GM23338 (cell line): ENCODE measurements at regions not wholly inside any gene's neighbourhood (a gene's known extent, or its start where the extent isn't known, plus 50 kb on each side); places are given as distances from the start of the nearest gene placed in this dataset.

Source experiments
- ATAC-seq: fragments of 200-7000 bp; cut with Tn5 transposase; 3 replicates; pipeline ENCODE4 v1.9.1; 2020
- DNase-seq: peaks from one replicate; pipeline ENCODE4 v3.0.0-alpha.2; 2015; ENCODE audit warnings: low spot score
- H2AFZ ChIP-seq: fragments of 200-600 bp; sonication (generic); 2 replicates; pipeline ENCODE4 v1.8.0; 2016; ENCODE audit warnings: antibody characterized with exemption, mild to moderate bottlenecking, moderate library complexity
- H3F3A ChIP-seq: fragments of 200-600 bp; sonication (generic); replicated peaks from 2 replicates; pipeline ENCODE4 v1.8.0; 2017; ENCODE audit warnings: antibody characterized with exemption, mixed run types, low read depth
- H3K27ac ChIP-seq: fragments of 200-600 bp; sonication (generic); 2 replicates; pipeline ENCODE4 v1.6.1; 2016; ENCODE audit warnings: low read depth
- H3K27me3 ChIP-seq: fragments of 200-600 bp; sonication (generic); 2 replicates; pipeline ENCODE4 v1.8.0; 2016; ENCODE audit warnings: mild to moderate bottlenecking, mixed run types, moderate library complexity; ENCODE audit not compliant: insufficient read depth
- H3K36me3 ChIP-seq: fragments of 200-600 bp; sonication (generic); 2 replicates; pipeline ENCODE4 v1.8.0; 2016; ENCODE audit warnings: mild to moderate bottlenecking; ENCODE audit not compliant: insufficient read depth
- H3K4me1 ChIP-seq: fragments of 200-600 bp; sonication (generic); 2 replicates; pipeline ENCODE4 v1.8.0; 2016; ENCODE audit warnings: mild to moderate bottlenecking, moderate library complexity; ENCODE audit not compliant: insufficient read depth
- H3K4me2 ChIP-seq: fragments of 200-600 bp; sonication (generic); 2 replicates; pipeline ENCODE4 v1.7.1; 2017; ENCODE audit warnings: mixed run types
- H3K4me3 ChIP-seq: fragments of 200-600 bp; sonication (generic); 2 replicates; pipeline ENCODE4 v1.6.1; 2016; ENCODE audit warnings: mixed run types
- H3K79me2 ChIP-seq: fragments of 200-600 bp; sonication (generic); replicated peaks from 2 replicates; pipeline ENCODE4 v1.8.0; 2017; ENCODE audit warnings: mild to moderate bottlenecking; ENCODE audit not compliant: insufficient read depth
- H3K9me2 ChIP-seq: fragments of 200-600 bp; sonication (generic); 2 replicates; pipeline ENCODE4 v1.8.0; 2017; ENCODE audit not compliant: insufficient read depth
- H4K20me1 ChIP-seq: fragments of 200-600 bp; sonication (generic); replicated peaks from 2 replicates; pipeline ENCODE4 v1.8.0; 2017; ENCODE audit warnings: mild to moderate bottlenecking; ENCODE audit not compliant: insufficient read depth
- H3K27ac Mint-ChIP-seq: 2 replicates; pipeline ENCODE4 v1.8.0; 2020; ENCODE audit warnings: inconsistent platforms, mild to moderate bottlenecking, moderate library complexity, mixed read lengths
- H3K27me3 Mint-ChIP-seq: 3 replicates; pipeline ENCODE4 v1.8.0; 2022; ENCODE audit warnings: low read depth, mild to moderate bottlenecking, moderate library complexity, mixed read lengths, inconsistent platforms; ENCODE audit not compliant: insufficient read depth, poor library complexity
- H3K36me3 Mint-ChIP-seq: 3 replicates; pipeline ENCODE4 v1.8.0; 2021; ENCODE audit warnings: low read depth, mild to moderate bottlenecking, inconsistent platforms, moderate library complexity, mixed read lengths
- H3K4me1 Mint-ChIP-seq: 3 replicates; pipeline ENCODE4 v1.8.0; 2020; ENCODE audit warnings: mild to moderate bottlenecking, inconsistent platforms, mixed read lengths
- H3K4me3 Mint-ChIP-seq: 3 replicates; pipeline ENCODE4 v1.8.0; 2021; ENCODE audit warnings: moderate library complexity, mild to moderate bottlenecking, inconsistent platforms, mixed read lengths
- H3K9me3 Mint-ChIP-seq: 3 replicates; pipeline ENCODE4 v1.8.0; 2020; ENCODE audit warnings: moderate library complexity, mild to moderate bottlenecking, inconsistent platforms, mixed read lengths
- CREB1 ChIP-seq: fragments of 250-450 bp; sonication (Bioruptor Pico); IDR thresholded peaks from 2 replicates; pipeline ENCODE4 v1.5.0; 2020; ENCODE audit warnings: low read depth, mild to moderate bottlenecking, moderate library complexity
- EZH2phosphoT487 ChIP-seq: fragments of 200-600 bp; sonication (generic); IDR thresholded peaks from one replicate; pipeline ENCODE4 v1.8.1; 2018; ENCODE audit warnings: antibody characterized with exemption; ENCODE audit not compliant: unreplicated experiment
- JUNB ChIP-seq: IDR thresholded peaks from one replicate; pipeline ENCODE4 v1.6.1; 2016; ENCODE audit warnings: antibody characterized with exemption; ENCODE audit not compliant: unreplicated experiment
- NANOG ChIP-seq: IDR thresholded peaks from 2 replicates; pipeline ENCODE4 v1.6.1; 2016; ENCODE audit warnings: antibody characterized with exemption, borderline replicate concordance
- POLR2AphosphoS5 ChIP-seq: IDR thresholded peaks from 2 replicates; pipeline ENCODE4 v1.6.1; 2016; ENCODE audit warnings: antibody characterized with exemption, low read depth
- ZNF114 ChIP-seq: fragments of 250-450 bp; sonication (Bioruptor Pico); IDR thresholded peaks from 2 replicates; pipeline ENCODE4 v1.5.0; 2020; ENCODE audit warnings: mild to moderate bottlenecking, moderate library complexity
- ZNF331 ChIP-seq: fragments of 250-450 bp; sonication (Bioruptor Pico); IDR thresholded peaks from 2 replicates; pipeline ENCODE4 v1.5.0; 2020; ENCODE audit warnings: low read depth, mild to moderate bottlenecking, moderate library complexity
- TF ChIP-seq, protein P1 (sequence below), 2 experiments: fragments of 200-600 bp in 1 of 2; sonication (generic) in 1 of 2; conservative IDR thresholded peaks; 2 replicates each; pipeline versions ENCODE4 v1.5.1 to v1.6.1; 2016 to 2017; ENCODE audit warnings: antibody characterized with exemption in 2 of 2, low read depth in 2 of 2, mild to moderate bottlenecking in 2 of 2, moderate library complexity in 1 of 2
- TF ChIP-seq, protein P2 (sequence below): IDR thresholded peaks from 2 replicates; pipeline ENCODE4 v1.6.1; 2016; ENCODE audit warnings: antibody characterized with exemption
- TF ChIP-seq, protein P3 (sequence below): IDR thresholded peaks from one replicate; pipeline ENCODE4 v1.6.1; 2018; ENCODE audit warnings: antibody characterized with exemption; ENCODE audit not compliant: unreplicated experiment

GRCh38 chr13:68813180-68813796, 1294.3 kb upstream of the ATXN8OS start (continued):
- TF ChIP-seq, protein P1, sequence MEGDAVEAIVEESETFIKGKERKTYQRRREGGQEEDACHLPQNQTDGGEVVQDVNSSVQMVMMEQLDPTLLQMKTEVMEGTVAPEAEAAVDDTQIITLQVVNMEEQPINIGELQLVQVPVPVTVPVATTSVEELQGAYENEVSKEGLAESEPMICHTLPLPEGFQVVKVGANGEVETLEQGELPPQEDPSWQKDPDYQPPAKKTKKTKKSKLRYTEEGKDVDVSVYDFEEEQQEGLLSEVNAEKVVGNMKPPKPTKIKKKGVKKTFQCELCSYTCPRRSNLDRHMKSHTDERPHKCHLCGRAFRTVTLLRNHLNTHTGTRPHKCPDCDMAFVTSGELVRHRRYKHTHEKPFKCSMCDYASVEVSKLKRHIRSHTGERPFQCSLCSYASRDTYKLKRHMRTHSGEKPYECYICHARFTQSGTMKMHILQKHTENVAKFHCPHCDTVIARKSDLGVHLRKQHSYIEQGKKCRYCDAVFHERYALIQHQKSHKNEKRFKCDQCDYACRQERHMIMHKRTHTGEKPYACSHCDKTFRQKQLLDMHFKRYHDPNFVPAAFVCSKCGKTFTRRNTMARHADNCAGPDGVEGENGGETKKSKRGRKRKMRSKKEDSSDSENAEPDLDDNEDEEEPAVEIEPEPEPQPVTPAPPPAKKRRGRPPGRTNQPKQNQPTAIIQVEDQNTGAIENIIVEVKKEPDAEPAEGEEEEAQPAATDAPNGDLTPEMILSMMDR (conservative IDR thresholded peaks at IDR 0.05; ENCODE audit: low read depth in 2 of 2): no peak
- no peak for TF ChIP-seq JUNB
- TF ChIP-seq NANOG: no peak

GRCh38 chr13:68810660-68811059, 1297.0 kb upstream of the ATXN8OS start:
- no peak overlapping the region for H3K4me3 Mint-ChIP-seq
- no peak overlapping the region for H3K4me2 ChIP-seq
- no peak overlapping the region for H2AFZ ChIP-seq
- H3K27me3 Mint-ChIP-seq: peaks cover 1% of the 10 kb centered on the region
- no peaks in the 10 kb centered on the region for H3K9me2 ChIP-seq
- H3K27ac ChIP-seq: no peak overlapping the region
- H3K79me2 ChIP-seq: no peaks in the 10 kb centered on the region
- H3F3A ChIP-seq: no peaks in the 10 kb centered on the region
- ATAC-seq (peak; percentile 96), DNase-seq (peak; percentile 70)
- H3K27ac Mint-ChIP-seq: no peak overlapping the region
- no peaks in the 10 kb centered on the region for H3K36me3 ChIP-seq
- no peaks in the 10 kb centered on the region for H3K36me3 Mint-ChIP-seq
- H4K20me1 ChIP-seq: no peaks in the 10 kb centered on the region
- H3K4me1 Mint-ChIP-seq: peaks cover 2% of the 10 kb centered on the region
- no peaks in the 10 kb centered on the region for H3K27me3 ChIP-seq
- no peaks in the 10 kb centered on the region for H3K9me3 Mint-ChIP-seq
- no peak for TF ChIP-seq EZH2phosphoT487
- TF ChIP-seq, protein P1 (conservative IDR thresholded peaks at IDR 0.05; ENCODE audit: low read depth in 2 of 2): peak; percentile 63 to 70
- no peak overlapping the region for H3K4me3 ChIP-seq
- H3K4me1 ChIP-seq: no peaks in the 10 kb centered on the region

DNA sequence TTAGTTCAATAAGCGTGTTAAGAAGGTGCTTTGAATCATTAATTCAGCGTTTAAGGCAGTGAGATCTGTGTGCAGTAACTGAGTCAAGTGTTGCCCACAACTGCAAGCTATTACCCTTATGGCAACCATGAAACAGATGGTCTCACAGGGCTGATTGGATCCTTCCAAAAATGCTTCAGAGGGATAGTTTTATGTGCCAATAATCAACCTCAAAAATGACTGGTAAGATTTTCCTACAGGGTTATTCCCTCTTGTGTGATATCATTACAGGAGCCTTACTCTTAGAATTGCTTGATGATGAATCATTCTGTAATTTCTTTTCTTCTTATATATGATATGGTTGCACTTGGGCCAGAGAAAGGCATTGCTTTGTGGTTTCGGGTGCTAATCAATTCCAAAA, 1299.2 kb upstream of the ATXN8OS start:
- Mint-ChIP-seq H3K27ac (no peak overlapping the region), H3K4me1 (peaks cover 2% of the 10 kb centered on the region)
- TF ChIP-seq, protein P2, sequence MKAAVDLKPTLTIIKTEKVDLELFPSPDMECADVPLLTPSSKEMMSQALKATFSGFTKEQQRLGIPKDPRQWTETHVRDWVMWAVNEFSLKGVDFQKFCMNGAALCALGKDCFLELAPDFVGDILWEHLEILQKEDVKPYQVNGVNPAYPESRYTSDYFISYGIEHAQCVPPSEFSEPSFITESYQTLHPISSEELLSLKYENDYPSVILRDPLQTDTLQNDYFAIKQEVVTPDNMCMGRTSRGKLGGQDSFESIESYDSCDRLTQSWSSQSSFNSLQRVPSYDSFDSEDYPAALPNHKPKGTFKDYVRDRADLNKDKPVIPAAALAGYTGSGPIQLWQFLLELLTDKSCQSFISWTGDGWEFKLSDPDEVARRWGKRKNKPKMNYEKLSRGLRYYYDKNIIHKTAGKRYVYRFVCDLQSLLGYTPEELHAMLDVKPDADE: no peak
- no peak for TF ChIP-seq POLR2AphosphoS5
- TF ChIP-seq ZNF114 (CRISPR knock-in tag): no peak
- no peak for TF ChIP-seq ZNF331 (CRISPR knock-in tag)
- TF ChIP-seq JUNB: no peak
- TF ChIP-seq EZH2phosphoT487: no peak
- no peak for TF ChIP-seq CREB1 (CRISPR knock-in tag)
- TF ChIP-seq NANOG: no peak
- TF ChIP-seq, protein P3, sequence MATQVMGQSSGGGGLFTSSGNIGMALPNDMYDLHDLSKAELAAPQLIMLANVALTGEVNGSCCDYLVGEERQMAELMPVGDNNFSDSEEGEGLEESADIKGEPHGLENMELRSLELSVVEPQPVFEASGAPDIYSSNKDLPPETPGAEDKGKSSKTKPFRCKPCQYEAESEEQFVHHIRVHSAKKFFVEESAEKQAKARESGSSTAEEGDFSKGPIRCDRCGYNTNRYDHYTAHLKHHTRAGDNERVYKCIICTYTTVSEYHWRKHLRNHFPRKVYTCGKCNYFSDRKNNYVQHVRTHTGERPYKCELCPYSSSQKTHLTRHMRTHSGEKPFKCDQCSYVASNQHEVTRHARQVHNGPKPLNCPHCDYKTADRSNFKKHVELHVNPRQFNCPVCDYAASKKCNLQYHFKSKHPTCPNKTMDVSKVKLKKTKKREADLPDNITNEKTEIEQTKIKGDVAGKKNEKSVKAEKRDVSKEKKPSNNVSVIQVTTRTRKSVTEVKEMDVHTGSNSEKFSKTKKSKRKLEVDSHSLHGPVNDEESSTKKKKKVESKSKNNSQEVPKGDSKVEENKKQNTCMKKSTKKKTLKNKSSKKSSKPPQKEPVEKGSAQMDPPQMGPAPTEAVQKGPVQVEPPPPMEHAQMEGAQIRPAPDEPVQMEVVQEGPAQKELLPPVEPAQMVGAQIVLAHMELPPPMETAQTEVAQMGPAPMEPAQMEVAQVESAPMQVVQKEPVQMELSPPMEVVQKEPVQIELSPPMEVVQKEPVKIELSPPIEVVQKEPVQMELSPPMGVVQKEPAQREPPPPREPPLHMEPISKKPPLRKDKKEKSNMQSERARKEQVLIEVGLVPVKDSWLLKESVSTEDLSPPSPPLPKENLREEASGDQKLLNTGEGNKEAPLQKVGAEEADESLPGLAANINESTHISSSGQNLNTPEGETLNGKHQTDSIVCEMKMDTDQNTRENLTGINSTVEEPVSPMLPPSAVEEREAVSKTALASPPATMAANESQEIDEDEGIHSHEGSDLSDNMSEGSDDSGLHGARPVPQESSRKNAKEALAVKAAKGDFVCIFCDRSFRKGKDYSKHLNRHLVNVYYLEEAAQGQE: no peak

More for the DNA sequence above, 1299.2 kb upstream of the ATXN8OS start:
- no peak overlapping the region for H3K4me2 ChIP-seq
- H3K27me3 ChIP-seq: no peaks in the 10 kb centered on the region
- H4K20me1 ChIP-seq: no peaks in the 10 kb centered on the region
- H3K27me3 Mint-ChIP-seq: peaks cover 1% of the 10 kb centered on the region
- no peak overlapping the region for H3K4me3 ChIP-seq
- H3K4me1 ChIP-seq: no peaks in the 10 kb centered on the region
- ATAC-seq (no peak), DNase-seq (no peak)
- no peaks in the 10 kb centered on the region for H3K79me2 ChIP-seq
- H3K27ac ChIP-seq: no peak overlapping the region
- H3K9me3 Mint-ChIP-seq: no peaks in the 10 kb centered on the region
- no peak overlapping the region for H2AFZ ChIP-seq
- H3K9me2 ChIP-seq: no peaks in the 10 kb centered on the region
- H3K36me3 ChIP-seq: no peaks in the 10 kb centered on the region
- no peaks in the 10 kb centered on the region for H3F3A ChIP-seq
- H3K36me3 Mint-ChIP-seq: no peaks in the 10 kb centered on the region
- no peak overlapping the region for H3K4me3 Mint-ChIP-seq
